ENCODE measurements at regions not wholly inside any gene's neighbourhood (a gene's known extent, or its start where the extent isn't known, plus 50 kb on each side); places are given as distances from the start of the nearest gene placed in this dataset.

DNA sequence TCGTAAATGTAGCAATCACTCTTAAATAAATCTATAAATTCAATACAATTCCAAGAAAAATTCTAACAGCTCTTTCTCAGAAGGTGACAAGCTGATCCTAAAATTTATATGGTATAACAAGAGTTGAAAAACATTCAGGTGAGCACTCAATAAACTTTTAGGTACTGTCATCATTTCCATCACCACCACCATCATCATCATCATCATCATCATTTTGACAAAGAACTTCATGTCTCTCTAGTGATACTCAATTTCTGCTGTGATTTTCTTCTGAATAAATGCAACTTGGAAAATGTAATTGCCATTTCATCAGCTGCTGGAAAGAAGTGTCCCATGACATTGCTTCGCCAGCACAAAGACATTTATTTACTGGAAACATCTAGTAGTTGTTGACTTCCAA, 222.9 kb upstream of the IRX5 start:
- Mint-ChIP-seq H3K4me3 (no peak overlapping the region), H3K36me3 (ENCODE audit: low read depth) (no peaks in the 10 kb centered on the region), H3K9me3 (no peaks in the 10 kb centered on the region), H3K4me1 (ENCODE audit: low read depth) (no peaks in the 10 kb centered on the region), H3K27me3 (no peaks in the 10 kb centered on the region), H3K27ac (no peak overlapping the region)
- intact Hi-C loops (cut with micrococcal nuclease), result no loop called here
- ChIA-PET CTCF (no interaction called here), POLR2A (no interaction called here)
- ATAC-seq (no peak), DNase-seq (no peak)
- TF ChIP-seq, protein P1, sequence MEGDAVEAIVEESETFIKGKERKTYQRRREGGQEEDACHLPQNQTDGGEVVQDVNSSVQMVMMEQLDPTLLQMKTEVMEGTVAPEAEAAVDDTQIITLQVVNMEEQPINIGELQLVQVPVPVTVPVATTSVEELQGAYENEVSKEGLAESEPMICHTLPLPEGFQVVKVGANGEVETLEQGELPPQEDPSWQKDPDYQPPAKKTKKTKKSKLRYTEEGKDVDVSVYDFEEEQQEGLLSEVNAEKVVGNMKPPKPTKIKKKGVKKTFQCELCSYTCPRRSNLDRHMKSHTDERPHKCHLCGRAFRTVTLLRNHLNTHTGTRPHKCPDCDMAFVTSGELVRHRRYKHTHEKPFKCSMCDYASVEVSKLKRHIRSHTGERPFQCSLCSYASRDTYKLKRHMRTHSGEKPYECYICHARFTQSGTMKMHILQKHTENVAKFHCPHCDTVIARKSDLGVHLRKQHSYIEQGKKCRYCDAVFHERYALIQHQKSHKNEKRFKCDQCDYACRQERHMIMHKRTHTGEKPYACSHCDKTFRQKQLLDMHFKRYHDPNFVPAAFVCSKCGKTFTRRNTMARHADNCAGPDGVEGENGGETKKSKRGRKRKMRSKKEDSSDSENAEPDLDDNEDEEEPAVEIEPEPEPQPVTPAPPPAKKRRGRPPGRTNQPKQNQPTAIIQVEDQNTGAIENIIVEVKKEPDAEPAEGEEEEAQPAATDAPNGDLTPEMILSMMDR (IDR thresholded peaks at IDR 0.05), result no peak

DNA sequence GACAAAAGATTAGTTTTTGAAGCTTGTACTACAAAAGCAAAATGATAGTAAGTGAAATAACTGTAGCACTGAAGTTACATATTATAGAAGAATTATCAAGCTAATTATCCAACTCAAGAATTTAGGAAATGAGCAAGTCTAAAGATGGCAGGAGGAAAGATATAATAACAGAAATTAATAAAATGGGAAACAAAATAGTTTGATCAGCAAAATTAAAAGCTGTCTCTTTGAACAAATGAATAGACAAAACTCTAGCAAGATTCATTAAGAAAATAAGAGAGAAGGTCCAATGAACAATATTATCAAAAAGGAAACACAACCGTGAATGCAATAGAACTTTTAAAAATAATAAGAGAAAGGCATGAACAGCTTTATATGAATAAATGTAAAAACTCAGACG, 224.3 kb upstream of the IRX5 start:
- no peak overlapping the region for H3K27ac Mint-ChIP-seq
- DNase-seq (no peak), ATAC-seq (no peak)
- H3K9me3 Mint-ChIP-seq, result peaks cover under 1% of the 10 kb centered on the region
- ChIA-PET POLR2A (no interaction called here), CTCF (no interaction called here)
- H3K4me1 Mint-ChIP-seq (ENCODE audit: low read depth), result no peaks in the 10 kb centered on the region
- H3K36me3 Mint-ChIP-seq (ENCODE audit: low read depth), result no peaks in the 10 kb centered on the region
- TF ChIP-seq, protein P1 (IDR thresholded peaks at IDR 0.05), result no peak
- peaks cover under 1% of the 10 kb centered on the region for H3K27me3 Mint-ChIP-seq
- no peak overlapping the region for H3K4me3 Mint-ChIP-seq
- intact Hi-C loops (cut with micrococcal nuclease), result no loop called here

DNA sequence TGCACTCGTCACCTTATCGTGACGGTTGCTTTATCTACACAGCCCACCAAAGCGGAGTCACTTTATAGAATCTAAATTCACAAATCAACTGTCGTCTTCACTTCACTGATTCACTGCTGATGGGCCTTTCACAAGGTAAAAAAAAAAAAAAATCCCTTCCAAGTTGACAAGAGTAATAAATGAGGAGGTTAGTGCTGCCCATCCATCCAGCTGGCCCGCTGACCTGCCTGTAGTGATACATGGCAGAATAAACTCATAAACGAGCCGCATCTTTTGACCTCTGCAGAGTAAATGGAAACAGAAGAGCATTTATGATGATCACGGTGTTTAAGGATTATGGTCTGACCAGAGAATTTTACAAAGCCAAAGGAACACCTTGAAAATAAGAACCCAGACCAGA, 227.3 kb upstream of the IRX5 start:
- H3K4me1 Mint-ChIP-seq (ENCODE audit: low read depth), result no peaks in the 10 kb centered on the region
- TF ChIP-seq, protein P1 (IDR thresholded peaks at IDR 0.05), result no peak
- H3K4me3 Mint-ChIP-seq, result no peak overlapping the region
- H3K36me3 Mint-ChIP-seq (ENCODE audit: low read depth), result no peaks in the 10 kb centered on the region
- ChIA-PET POLR2A (no interaction called here), CTCF (no interaction called here)
- DNase-seq (no peak), ATAC-seq (no peak)
- intact Hi-C loops (cut with micrococcal nuclease), result no loop called here
- H3K27me3 Mint-ChIP-seq, result peaks cover 4% of the 10 kb centered on the region
- peaks cover 3% of the 10 kb centered on the region for H3K9me3 Mint-ChIP-seq
- no peak overlapping the region for H3K27ac Mint-ChIP-seq

DNA sequence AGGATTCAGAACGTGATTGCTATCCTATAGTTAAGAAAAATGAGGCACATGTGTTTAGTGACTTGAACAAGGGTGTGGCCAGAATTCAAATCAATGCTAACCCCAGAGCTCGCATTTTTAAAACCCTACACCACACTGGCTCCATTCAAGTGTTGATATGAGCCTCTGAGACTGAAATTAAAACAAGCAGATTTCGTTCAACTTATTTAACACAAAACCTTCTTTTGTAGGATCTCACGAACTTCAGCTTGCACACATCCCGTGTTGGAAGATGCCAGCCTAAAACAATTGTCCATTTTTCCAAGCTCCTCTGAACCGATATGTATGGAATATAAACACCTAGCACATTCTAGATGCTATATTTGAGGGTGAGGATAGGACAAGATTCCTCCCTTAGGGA, 231.0 kb upstream of the IRX5 start:
- H3K4me3 Mint-ChIP-seq, result no peak overlapping the region
- intact Hi-C loops (cut with micrococcal nuclease), result no loop called here

DNA sequence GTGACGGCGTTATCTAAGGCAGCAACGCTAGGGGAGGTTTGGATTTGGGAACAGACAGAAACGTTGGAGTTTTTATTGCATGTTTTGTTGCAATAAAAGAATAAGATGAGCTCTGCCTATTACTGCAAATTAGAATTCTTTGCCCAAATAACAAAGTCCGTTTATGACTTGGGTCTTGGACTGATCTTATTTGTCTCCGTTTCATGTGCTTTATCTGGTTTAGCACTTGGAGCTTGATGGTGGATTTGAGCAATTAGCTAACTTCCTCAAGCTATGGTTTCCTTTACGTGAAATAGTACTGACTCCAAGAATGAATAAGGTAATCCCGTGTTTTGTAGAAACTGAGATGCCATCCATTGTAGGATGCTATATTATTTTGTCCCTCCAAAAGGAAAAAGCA, 233.0 kb upstream of the IRX5 start:
- POLR2A ChIA-PET, result no interaction called here
- CTCF ChIA-PET, result no interaction called here
- no peaks in the 10 kb centered on the region for H3K36me3 Mint-ChIP-seq (ENCODE audit: low read depth)
- ATAC-seq (no peak), DNase-seq (no peak)
- TF ChIP-seq, protein P1 (IDR thresholded peaks at IDR 0.05), result no peak
- peaks cover 6% of the 10 kb centered on the region for H3K27me3 Mint-ChIP-seq
- no peaks in the 10 kb centered on the region for H3K4me1 Mint-ChIP-seq (ENCODE audit: low read depth)
- H3K27ac Mint-ChIP-seq, result no peak overlapping the region
- intact Hi-C loops (cut with micrococcal nuclease), result no loop called here
- no peak overlapping the region for H3K4me3 Mint-ChIP-seq
- H3K9me3 Mint-ChIP-seq, result peaks cover 3% of the 10 kb centered on the region

More for the DNA sequence above, 231.0 kb upstream of the IRX5 start:
- TF ChIP-seq, protein P1 (IDR thresholded peaks at IDR 0.05), result no peak
- Mint-ChIP-seq H3K27me3 (peaks cover 6% of the 10 kb centered on the region), H3K36me3 (ENCODE audit: low read depth) (no peaks in the 10 kb centered on the region), H3K9me3 (peaks cover 3% of the 10 kb centered on the region), H3K4me1 (ENCODE audit: low read depth) (no peaks in the 10 kb centered on the region), H3K27ac (no peak overlapping the region)
- DNase-seq (no peak), ATAC-seq (no peak)
- ChIA-PET CTCF (no interaction called here), POLR2A (interaction anchor here (1.1 kb wide), 1 partner anchor 9 kb away, joined by 3 read pairs; no protein-coding TSS in a partner anchor)
